Body of pancreas (tissue), 4 donors: ENCODE measurements at regions not wholly inside any gene's neighbourhood (a gene's known extent, or its start where the extent isn't known, plus 50 kb on each side); places are given as distances from the start of the nearest gene placed in this dataset.

ENCODE experiments used
- POLR2A ChIP-seq, 3 donors: fragments of 450-650 bp; IDR thresholded peaks; one replicate each; pipeline ENCODE4 v1.6.1; 2016; ENCODE audit warnings: antibody characterized with exemption in 3 of 3, mild to moderate bottlenecking in 2 of 3
- TF ChIP-seq, protein P1 (sequence below), 7 experiments: fragments of 450-650 bp in 4 of 7; fragments of 200-600 bp in 3 of 7; sonication (generic) in 3 of 7; IDR thresholded peaks; one replicate each; pipeline ENCODE4 v1.5.1; 2016 to 2019; ENCODE audit warnings: antibody characterized with exemption in 7 of 7

DNA sequence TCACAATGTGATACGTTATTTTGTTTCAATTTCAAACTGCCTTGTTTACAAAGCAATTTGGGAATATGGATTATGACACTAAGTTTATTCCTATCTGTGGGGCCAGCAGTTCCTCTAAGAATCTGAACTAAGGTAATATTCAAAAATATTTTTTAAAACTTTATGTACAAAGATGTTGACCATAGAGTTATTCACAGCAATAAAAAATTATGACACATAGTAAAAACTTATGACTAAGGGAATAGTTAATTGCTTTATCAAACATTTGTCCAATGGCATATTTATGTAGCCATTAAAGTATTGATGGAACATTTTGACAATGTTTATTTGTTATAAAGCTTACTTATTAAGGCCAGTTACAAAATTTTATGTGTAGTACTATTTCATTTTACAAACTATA lies 73.4 kb upstream of the FREM1 start:
- no peak for TF ChIP-seq POLR2A (IDR thresholded peaks at IDR 0.05)
- TF ChIP-seq, protein P1, sequence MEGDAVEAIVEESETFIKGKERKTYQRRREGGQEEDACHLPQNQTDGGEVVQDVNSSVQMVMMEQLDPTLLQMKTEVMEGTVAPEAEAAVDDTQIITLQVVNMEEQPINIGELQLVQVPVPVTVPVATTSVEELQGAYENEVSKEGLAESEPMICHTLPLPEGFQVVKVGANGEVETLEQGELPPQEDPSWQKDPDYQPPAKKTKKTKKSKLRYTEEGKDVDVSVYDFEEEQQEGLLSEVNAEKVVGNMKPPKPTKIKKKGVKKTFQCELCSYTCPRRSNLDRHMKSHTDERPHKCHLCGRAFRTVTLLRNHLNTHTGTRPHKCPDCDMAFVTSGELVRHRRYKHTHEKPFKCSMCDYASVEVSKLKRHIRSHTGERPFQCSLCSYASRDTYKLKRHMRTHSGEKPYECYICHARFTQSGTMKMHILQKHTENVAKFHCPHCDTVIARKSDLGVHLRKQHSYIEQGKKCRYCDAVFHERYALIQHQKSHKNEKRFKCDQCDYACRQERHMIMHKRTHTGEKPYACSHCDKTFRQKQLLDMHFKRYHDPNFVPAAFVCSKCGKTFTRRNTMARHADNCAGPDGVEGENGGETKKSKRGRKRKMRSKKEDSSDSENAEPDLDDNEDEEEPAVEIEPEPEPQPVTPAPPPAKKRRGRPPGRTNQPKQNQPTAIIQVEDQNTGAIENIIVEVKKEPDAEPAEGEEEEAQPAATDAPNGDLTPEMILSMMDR (IDR thresholded peaks at IDR 0.05), result no peak
